GM23338 (cell line): ENCODE measurements at regions not wholly inside any gene's neighbourhood (a gene's known extent, or its start where the extent isn't known, plus 50 kb on each side); places are given as distances from the start of the nearest gene placed in this dataset.

Source experiments
- ATAC-seq: fragments of 200-7000 bp; cut with Tn5 transposase; 3 replicates; pipeline ENCODE4 v1.9.1; 2020
- DNase-seq: peaks from one replicate; pipeline ENCODE4 v3.0.0-alpha.2; 2015; ENCODE audit warnings: low spot score
- H2AFZ ChIP-seq: fragments of 200-600 bp; sonication (generic); 2 replicates; pipeline ENCODE4 v1.8.0; 2016; ENCODE audit warnings: antibody characterized with exemption, mild to moderate bottlenecking, moderate library complexity
- H3F3A ChIP-seq: fragments of 200-600 bp; sonication (generic); replicated peaks from 2 replicates; pipeline ENCODE4 v1.8.0; 2017; ENCODE audit warnings: antibody characterized with exemption, mixed run types, low read depth
- H3K27ac ChIP-seq: fragments of 200-600 bp; sonication (generic); 2 replicates; pipeline ENCODE4 v1.6.1; 2016; ENCODE audit warnings: low read depth
- H3K27me3 ChIP-seq: fragments of 200-600 bp; sonication (generic); 2 replicates; pipeline ENCODE4 v1.8.0; 2016; ENCODE audit warnings: mild to moderate bottlenecking, mixed run types, moderate library complexity; ENCODE audit not compliant: insufficient read depth
- H3K36me3 ChIP-seq: fragments of 200-600 bp; sonication (generic); 2 replicates; pipeline ENCODE4 v1.8.0; 2016; ENCODE audit warnings: mild to moderate bottlenecking; ENCODE audit not compliant: insufficient read depth
- H3K4me1 ChIP-seq: fragments of 200-600 bp; sonication (generic); 2 replicates; pipeline ENCODE4 v1.8.0; 2016; ENCODE audit warnings: mild to moderate bottlenecking, moderate library complexity; ENCODE audit not compliant: insufficient read depth
- H3K4me2 ChIP-seq: fragments of 200-600 bp; sonication (generic); 2 replicates; pipeline ENCODE4 v1.7.1; 2017; ENCODE audit warnings: mixed run types
- H3K4me3 ChIP-seq: fragments of 200-600 bp; sonication (generic); 2 replicates; pipeline ENCODE4 v1.6.1; 2016; ENCODE audit warnings: mixed run types
- H3K79me2 ChIP-seq: fragments of 200-600 bp; sonication (generic); replicated peaks from 2 replicates; pipeline ENCODE4 v1.8.0; 2017; ENCODE audit warnings: mild to moderate bottlenecking; ENCODE audit not compliant: insufficient read depth
- H3K9me2 ChIP-seq: fragments of 200-600 bp; sonication (generic); 2 replicates; pipeline ENCODE4 v1.8.0; 2017; ENCODE audit not compliant: insufficient read depth
- H4K20me1 ChIP-seq: fragments of 200-600 bp; sonication (generic); replicated peaks from 2 replicates; pipeline ENCODE4 v1.8.0; 2017; ENCODE audit warnings: mild to moderate bottlenecking; ENCODE audit not compliant: insufficient read depth
- H3K27ac Mint-ChIP-seq: 2 replicates; pipeline ENCODE4 v1.8.0; 2020; ENCODE audit warnings: inconsistent platforms, mild to moderate bottlenecking, moderate library complexity, mixed read lengths
- H3K27me3 Mint-ChIP-seq: 3 replicates; pipeline ENCODE4 v1.8.0; 2022; ENCODE audit warnings: low read depth, mild to moderate bottlenecking, moderate library complexity, mixed read lengths, inconsistent platforms; ENCODE audit not compliant: insufficient read depth, poor library complexity
- H3K36me3 Mint-ChIP-seq: 3 replicates; pipeline ENCODE4 v1.8.0; 2021; ENCODE audit warnings: low read depth, mild to moderate bottlenecking, inconsistent platforms, moderate library complexity, mixed read lengths
- H3K4me1 Mint-ChIP-seq: 3 replicates; pipeline ENCODE4 v1.8.0; 2020; ENCODE audit warnings: mild to moderate bottlenecking, inconsistent platforms, mixed read lengths
- H3K4me3 Mint-ChIP-seq: 3 replicates; pipeline ENCODE4 v1.8.0; 2021; ENCODE audit warnings: moderate library complexity, mild to moderate bottlenecking, inconsistent platforms, mixed read lengths
- H3K9me3 Mint-ChIP-seq: 3 replicates; pipeline ENCODE4 v1.8.0; 2020; ENCODE audit warnings: moderate library complexity, mild to moderate bottlenecking, inconsistent platforms, mixed read lengths
- CTCF ChIP-seq, 2 experiments: fragments of 200-600 bp in 1 of 2; sonication (generic) in 1 of 2; conservative IDR thresholded peaks; 2 replicates each; pipeline versions ENCODE4 v1.5.1 to v1.6.1; 2016 to 2017; ENCODE audit warnings: antibody characterized with exemption in 2 of 2, low read depth in 2 of 2, mild to moderate bottlenecking in 2 of 2, moderate library complexity in 1 of 2
- ETS1 ChIP-seq: IDR thresholded peaks from 2 replicates; pipeline ENCODE4 v1.6.1; 2016; ENCODE audit warnings: antibody characterized with exemption
- JUNB ChIP-seq: IDR thresholded peaks from one replicate; pipeline ENCODE4 v1.6.1; 2016; ENCODE audit warnings: antibody characterized with exemption; ENCODE audit not compliant: unreplicated experiment
- STAT1 ChIP-seq: IDR thresholded peaks from one replicate; pipeline ENCODE4 v1.6.1; 2016; ENCODE audit warnings: antibody characterized with exemption; ENCODE audit not compliant: unreplicated experiment
- ZNF331 ChIP-seq: fragments of 250-450 bp; sonication (Bioruptor Pico); IDR thresholded peaks from 2 replicates; pipeline ENCODE4 v1.5.0; 2020; ENCODE audit warnings: low read depth, mild to moderate bottlenecking, moderate library complexity
- ZNF462 ChIP-seq: fragments of 250-450 bp; sonication (Bioruptor Pico); IDR thresholded peaks from 2 replicates; pipeline ENCODE4 v1.5.0; 2020; ENCODE audit warnings: mild to moderate bottlenecking, moderate library complexity

- H3K4me2 ChIP-seq: no peak overlapping the region
- no peak overlapping the region; the same call in 1 of the 2 replicates for H2AFZ ChIP-seq
- Mint-ChIP-seq H3K27ac (no peak overlapping the region), H3K27me3 (peaks cover 4% of the 10 kb centered on the region), H3K36me3 (no peaks in the 10 kb centered on the region), H3K9me3 (no peaks in the 10 kb centered on the region), H3K4me3 (no peak overlapping the region), H3K4me1 (peaks cover 4% of the 10 kb centered on the region; the same call in 1 of the 3 replicates)
- H3K27ac ChIP-seq: no peak overlapping the region
- no peak for TF ChIP-seq ETS1
- no peak for TF ChIP-seq ZNF462 (CRISPR knock-in tag)
- TF ChIP-seq STAT1: no peak
- no peak for TF ChIP-seq ZNF331
- TF ChIP-seq JUNB: no peak
- TF ChIP-seq CTCF (conservative IDR thresholded peaks at IDR 0.05; ENCODE audit: low read depth in 2 of 2): no peak
- H3K4me3 ChIP-seq: no peak overlapping the region
- H3K9me2 ChIP-seq: no peaks in the 10 kb centered on the region
- no peaks in the 10 kb centered on the region for H3K36me3 ChIP-seq
- ATAC-seq: no peak; the same call in 1 of the 3 replicates
- no peak for DNase-seq
- no peaks in the 10 kb centered on the region for H3K79me2 ChIP-seq
- H3F3A ChIP-seq: no peaks in the 10 kb centered on the region
- no peaks in the 10 kb centered on the region for H4K20me1 ChIP-seq
- H3K27me3 ChIP-seq: no peaks in the 10 kb centered on the region
- no peaks in the 10 kb centered on the region for H3K4me1 ChIP-seq
Measured at GRCh38 chr4:74529284-74530041, 84.5 kb downstream of the AREG start.
